Neural crest cell (in vitro differentiated cells): ENCODE measurements at regions not wholly inside any gene's neighbourhood (a gene's known extent, or its start where the extent isn't known, plus 50 kb on each side); places are given as distances from the start of the nearest gene placed in this dataset.
A peak's percentile ranks its signal among the peaks of the same experiment; 100 is the strongest.
"Not testable (repeated sequence)": the region's sequence is repeated elsewhere in the genome, so short reads cannot be mapped to it uniquely, and the experiment has no call there.

Experiments used
- DNase-seq: peaks from one replicate; pipeline ENCODE4 v3.0.0; 2021; ENCODE audit warnings: low read depth, mixed read lengths, low spot score
- H3K27ac Mint-ChIP-seq: one replicate; pipeline ENCODE4 v1.8.0; 2021; ENCODE audit warnings: mild to moderate bottlenecking, mixed read lengths; ENCODE audit not compliant: unreplicated experiment
- H3K27me3 Mint-ChIP-seq: 2 replicates; pipeline ENCODE4 v1.8.0; 2021; ENCODE audit warnings: low read depth, mild to moderate bottlenecking, mixed read lengths
- H3K36me3 Mint-ChIP-seq: 2 replicates; pipeline ENCODE4 v1.8.0; 2021; ENCODE audit warnings: low read depth, mild to moderate bottlenecking, mixed read lengths
- H3K4me1 Mint-ChIP-seq: 2 replicates; pipeline ENCODE4 v1.8.0; 2021; ENCODE audit warnings: mixed read lengths
- H3K4me3 Mint-ChIP-seq: one replicate; pipeline ENCODE4 v1.8.0; 2021; ENCODE audit warnings: mild to moderate bottlenecking, mixed read lengths
- H3K9me3 Mint-ChIP-seq: 2 replicates; pipeline ENCODE4 v1.8.0; 2021; ENCODE audit warnings: mixed read lengths
- CTCF ChIP-seq: fragments of 200-600 bp; sonication (generic); conservative IDR thresholded peaks from 2 replicates; pipeline ENCODE4 v1.5.0; 2021; ENCODE audit warnings: antibody characterized with exemption, mild to moderate bottlenecking

DNA sequence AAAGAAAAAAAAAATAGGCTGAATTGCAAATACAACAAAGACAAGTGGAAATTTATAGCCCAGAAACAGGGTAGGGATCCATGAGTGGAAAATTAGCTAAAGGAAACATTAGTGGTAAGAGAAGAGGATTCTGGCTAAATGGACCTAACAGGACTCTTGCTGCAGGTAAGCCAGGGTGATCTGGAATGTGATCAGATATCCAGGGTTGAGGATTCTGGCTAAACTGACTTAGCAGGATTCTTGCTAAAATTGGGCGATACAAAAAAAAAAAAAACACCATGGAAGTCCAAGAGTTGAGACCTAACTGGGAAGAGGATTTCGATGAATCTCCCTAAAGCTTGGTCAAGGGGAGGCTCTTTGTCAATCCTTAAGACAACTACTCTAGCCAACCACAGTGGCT lies 61.7 kb upstream of the ATF7IP2 start:
- Mint-ChIP-seq H3K4me3 (no peak overlapping the region), H3K4me1 (peaks cover 4% of the 10 kb centered on the region), H3K27ac (no peak overlapping the region), H3K9me3 (no peaks in the 10 kb centered on the region), H3K36me3 (no peaks in the 10 kb centered on the region), H3K27me3 (no peaks in the 10 kb centered on the region)
- no peak for TF ChIP-seq CTCF
- DNase-seq = no peak

DNA sequence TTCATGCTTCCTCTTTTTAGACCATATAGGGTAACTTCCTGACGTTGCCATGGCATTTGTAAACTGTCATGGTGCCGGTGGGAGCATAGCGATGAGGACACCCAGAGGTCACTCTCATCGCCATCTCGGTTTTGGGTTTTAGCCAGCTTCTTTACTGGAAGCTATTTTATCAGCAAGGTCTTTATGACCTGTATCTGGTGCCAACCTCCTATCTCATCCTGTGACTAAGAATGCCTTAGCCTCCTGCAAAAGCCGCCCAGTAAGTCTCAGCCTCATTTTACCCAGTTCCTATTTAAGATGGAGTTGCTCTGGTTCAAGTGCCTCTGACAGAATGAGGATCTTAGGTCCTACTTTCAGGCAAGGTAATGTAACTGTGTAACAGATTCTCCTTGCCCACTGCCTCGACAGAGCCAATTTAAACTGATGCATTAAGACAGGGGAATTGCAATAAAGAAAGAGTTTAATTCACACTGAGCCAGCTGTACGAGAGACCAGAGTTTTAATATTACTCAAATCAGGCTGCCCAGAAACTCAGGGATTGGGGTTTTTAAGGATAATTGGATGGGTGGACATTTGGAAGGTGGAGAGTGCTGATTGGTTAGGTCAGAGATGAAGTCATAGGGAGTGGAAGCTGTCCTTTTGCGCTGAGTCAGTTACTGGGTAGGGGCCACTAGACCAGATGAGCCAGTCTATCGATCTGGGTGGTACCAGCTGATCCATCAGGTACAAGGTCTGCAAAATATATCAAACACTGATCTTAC lies 59.9 kb upstream of the ATF7IP2 start:
- DNase-seq = no peak
- no peaks in the 10 kb centered on the region for H3K36me3 Mint-ChIP-seq
- TF ChIP-seq CTCF = no peak
- H3K27ac Mint-ChIP-seq = no peak overlapping the region
- H3K4me1 Mint-ChIP-seq = no peaks in the 10 kb centered on the region
- H3K27me3 Mint-ChIP-seq = no peaks in the 10 kb centered on the region
- H3K9me3 Mint-ChIP-seq = no peaks in the 10 kb centered on the region
- no peak overlapping the region for H3K4me3 Mint-ChIP-seq

DNA sequence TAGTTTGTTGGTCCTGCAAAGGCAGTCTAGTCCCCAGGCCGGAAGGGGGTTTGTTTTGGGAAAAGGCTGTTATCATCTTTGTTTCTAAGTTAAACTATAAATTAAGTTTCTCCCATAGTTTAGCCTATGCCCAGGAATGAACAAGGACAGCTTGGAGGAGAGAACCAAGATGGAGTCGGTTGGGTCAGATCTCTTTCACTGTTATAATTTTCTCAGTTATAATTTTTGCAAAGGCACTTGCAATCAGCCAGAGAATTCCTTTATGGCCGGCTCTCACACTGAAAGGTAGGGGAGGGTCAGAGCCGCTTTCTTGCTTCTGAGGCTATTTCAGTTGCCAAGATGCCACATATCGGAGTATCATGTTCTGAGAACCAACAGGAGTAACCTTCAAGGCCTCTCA lies 59.2 kb upstream of the ATF7IP2 start:
- no peaks in the 10 kb centered on the region for H3K36me3 Mint-ChIP-seq
- no peaks in the 10 kb centered on the region for H3K9me3 Mint-ChIP-seq
- no peak overlapping the region for H3K27ac Mint-ChIP-seq
- no peaks in the 10 kb centered on the region for H3K27me3 Mint-ChIP-seq
- no peak for DNase-seq
- H3K4me3 Mint-ChIP-seq = no peak overlapping the region
- H3K4me1 Mint-ChIP-seq = no peaks in the 10 kb centered on the region
- TF ChIP-seq CTCF = no peak

- not testable (repeated sequence) for H3K36me3 Mint-ChIP-seq, H3K4me1 Mint-ChIP-seq, DNase-seq, H3K27ac Mint-ChIP-seq, H3K27me3 Mint-ChIP-seq, H3K9me3 Mint-ChIP-seq, H3K4me3 Mint-ChIP-seq
Measured at GRCh38 chr16:10328291-10328690, 57.6 kb upstream of the ATF7IP2 start.

GRCh38 chr16:10332241-10332640 lies 53.6 kb upstream of the ATF7IP2 start:
- Mint-ChIP-seq H3K4me1 (peaks cover 9% of the 10 kb centered on the region), H3K27ac (no peak overlapping the region), H3K9me3 (no peaks in the 10 kb centered on the region), H3K36me3 (no peaks in the 10 kb centered on the region), H3K27me3 (no peaks in the 10 kb centered on the region), H3K4me3 (no peak overlapping the region)
- no peak for TF ChIP-seq CTCF
- DNase-seq = no peak

DNA sequence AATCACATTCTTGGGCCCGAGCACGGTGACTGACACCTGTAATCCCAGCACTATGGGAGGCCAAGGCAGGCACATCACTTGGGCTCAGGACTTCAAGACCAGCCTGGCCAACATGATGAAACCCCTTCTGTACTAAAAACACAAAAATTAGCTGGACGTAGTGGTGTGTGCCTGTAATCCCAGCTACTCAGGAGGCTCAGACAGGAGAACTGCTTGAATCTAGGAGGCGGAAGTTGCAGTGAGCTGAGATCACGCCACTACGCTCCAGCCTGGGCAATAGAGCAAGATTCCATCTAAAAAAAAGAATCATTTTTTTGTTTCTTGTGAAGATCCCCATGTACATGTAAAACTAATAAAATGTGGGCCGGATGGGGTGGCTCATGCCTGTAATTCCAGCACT lies 53.1 kb upstream of the ATF7IP2 start:
- Mint-ChIP-seq H3K27me3 (no peaks in the 10 kb centered on the region), H3K9me3 (no peaks in the 10 kb centered on the region), H3K36me3 (no peaks in the 10 kb centered on the region), H3K4me1 (peaks cover 9% of the 10 kb centered on the region), H3K27ac (peak overlapping the region; percentile 35), H3K4me3 (no peak overlapping the region)
- TF ChIP-seq CTCF = no peak
- DNase-seq = no peak
